ENCODE measurements at regions not wholly inside any gene's neighbourhood (a gene's known extent, or its start where the extent isn't known, plus 50 kb on each side); places are given as distances from the start of the nearest gene placed in this dataset.

GRCh38 chr14:86575141-86575540 is 1045.2 kb downstream of the FLRT2 start:
- Histone ChIP-seq H3K27me3 (ENCODE audit: control insufficient read depth in 1 of 2, insufficient read depth in 2 of 2, low read length in 2 of 2) (no peaks in the 10 kb centered on the region), H3K36me3 (ENCODE audit: insufficient read depth, low read length) (no peaks in the 10 kb centered on the region), H3K27ac (ENCODE audit: low read depth in 1 of 2, low read length in 2 of 2) (no peak overlapping the region), H3K9me3 (ENCODE audit: control insufficient read depth in 1 of 2, insufficient read depth in 1 of 2, low read length in 2 of 2) (peaks cover 0 to 10% of the 10 kb centered on the region in 2 experiments), H3K4me3 (ENCODE audit: low read length) (no peak overlapping the region), H3K4me1 (ENCODE audit: insufficient read depth, low read length) (no peaks in the 10 kb centered on the region)
- TF ChIP-seq CTCF (IDR thresholded peaks at IDR 0.05) = no peak
- intact Hi-C loops (cut with DNase I, micrococcal nuclease) = no loop called here
- CTCF ChIA-PET = no interaction called here
- Mint-ChIP-seq H3K9me3 (peaks cover 11% of the 10 kb centered on the region), H3K27ac (no peak overlapping the region), H3K27me3 (no peaks in the 10 kb centered on the region), H3K36me3 (ENCODE audit: low read depth) (no peaks in the 10 kb centered on the region), H3K4me3 (no peak overlapping the region), H3K4me1 (ENCODE audit: low read depth) (no peaks in the 10 kb centered on the region)
- ATAC-seq (ENCODE audit: poor library complexity) (no peak), DNase-seq (no peak)
- POLR2A ChIA-PET = no interaction called here

GRCh38 chr14:86574778-86575129 is 1044.8 kb downstream of the FLRT2 start:
- Histone ChIP-seq H3K27me3 (ENCODE audit: control insufficient read depth in 1 of 2, insufficient read depth in 2 of 2, low read length in 2 of 2) (no peaks in the 10 kb centered on the region), H3K4me1 (ENCODE audit: insufficient read depth, low read length) (no peaks in the 10 kb centered on the region), H3K36me3 (ENCODE audit: insufficient read depth, low read length) (no peaks in the 10 kb centered on the region), H3K27ac (ENCODE audit: low read depth in 1 of 2, low read length in 2 of 2) (no peak overlapping the region), H3K4me3 (ENCODE audit: low read length) (no peak overlapping the region), H3K9me3 (ENCODE audit: control insufficient read depth in 1 of 2, insufficient read depth in 1 of 2, low read length in 2 of 2) (peaks cover 0 to 10% of the 10 kb centered on the region in 2 experiments)
- ChIA-PET CTCF (no interaction called here), POLR2A (no interaction called here)
- intact Hi-C loops (cut with DNase I, micrococcal nuclease) = no loop called here
- ATAC-seq (ENCODE audit: poor library complexity) (no peak), DNase-seq (no peak)
- H3K36me3 Mint-ChIP-seq (ENCODE audit: low read depth) = no peaks in the 10 kb centered on the region
- H3K9me3 Mint-ChIP-seq = peaks cover 10% of the 10 kb centered on the region
- no peak overlapping the region for H3K4me3 Mint-ChIP-seq
- no peak for TF ChIP-seq CTCF (IDR thresholded peaks at IDR 0.05)
- H3K27me3 Mint-ChIP-seq = no peaks in the 10 kb centered on the region
- no peaks in the 10 kb centered on the region for H3K4me1 Mint-ChIP-seq (ENCODE audit: low read depth)
- no peak overlapping the region for H3K27ac Mint-ChIP-seq

GRCh38 chr14:86574051-86574777 is 1044.3 kb downstream of the FLRT2 start:
- CTCF ChIA-PET = no interaction called here
- no peaks in the 10 kb centered on the region for H3K36me3 Mint-ChIP-seq (ENCODE audit: low read depth)
- no peaks in the 10 kb centered on the region for H3K27me3 ChIP-seq (ENCODE audit: control insufficient read depth in 1 of 2, insufficient read depth in 2 of 2, low read length in 2 of 2)
- peaks cover 8% of the 10 kb centered on the region for H3K9me3 Mint-ChIP-seq
- intact Hi-C loops (cut with DNase I, micrococcal nuclease) = no loop called here
- no peak overlapping the region for H3K27ac Mint-ChIP-seq
- H3K27me3 Mint-ChIP-seq = no peaks in the 10 kb centered on the region
- peaks cover 0 to 10% of the 10 kb centered on the region in 2 experiments for H3K9me3 ChIP-seq (ENCODE audit: control insufficient read depth in 1 of 2, insufficient read depth in 1 of 2, low read length in 2 of 2)
- ATAC-seq (ENCODE audit: poor library complexity) (no peak), DNase-seq (no peak)
- POLR2A ChIA-PET = no interaction called here
- TF ChIP-seq CTCF (IDR thresholded peaks at IDR 0.05) = no peak
- H3K4me3 ChIP-seq (ENCODE audit: low read length) = no peak overlapping the region
- no peaks in the 10 kb centered on the region for H3K36me3 ChIP-seq (ENCODE audit: insufficient read depth, low read length)
- no peaks in the 10 kb centered on the region for H3K4me1 Mint-ChIP-seq (ENCODE audit: low read depth)
- H3K4me3 Mint-ChIP-seq = no peak overlapping the region
- no peaks in the 10 kb centered on the region for H3K4me1 ChIP-seq (ENCODE audit: insufficient read depth, low read length)
- H3K27ac ChIP-seq (ENCODE audit: low read depth in 1 of 2, low read length in 2 of 2) = no peak overlapping the region
